Endothelial cell of umbilical vein (primary cell): ENCODE measurements at regions not wholly inside any gene's neighbourhood (a gene's known extent, or its start where the extent isn't known, plus 50 kb on each side); places are given as distances from the start of the nearest gene placed in this dataset.

Experiments
- BruUV-seq: library from RNA; stranded (reverse); fragments of 400-500 nt; replicated peaks from 2 replicates; lab custom pipeline; 2021; lab: Mats Ljungman, UMichigan
- CTCF ChIA-PET: fragments of 300-600, 350-600 bp; sonication (Branson Sonifier 250); formaldehyde crosslinking; loops from one replicate; lab custom pipeline; 2021; ENCODE audit warnings: antibody characterized with exemption, inconsistent platforms; lab: Charles Lee
- POLR2A ChIA-PET: fragments of 300-600, 350-600 bp; sonication (Branson Sonifier 250); formaldehyde crosslinking; loops from one replicate; lab custom pipeline; 2021; ENCODE audit warnings: antibody characterized with exemption, inconsistent platforms; lab: Charles Lee
- DNase-seq: peaks from one replicate; pipeline ENCODE4 v3.0.0-alpha.2; 2011; ENCODE audit warnings: low read depth, low spot score
- FAIRE-seq: peaks from 2 replicates; lab custom pipeline; 2011; peaks lifted over from hg19 to GRCh38; lab: Jason Lieb, UNC
- H2AFZ ChIP-seq: 2 replicates; pipeline ENCODE4 v1.6.0; 2012; ENCODE audit warnings: low read depth, low read length, control low read depth, inconsistent platforms
- H3K27ac ChIP-seq: 2 replicates; pipeline ENCODE4 v1.5.1; 2011; ENCODE audit warnings: low read depth, mild to moderate bottlenecking, control low read depth, low read length, moderate library complexity; ENCODE audit not compliant: insufficient read depth
- H3K27me3 ChIP-seq, 2 experiments: 2 replicates each; pipeline versions ENCODE4 v1.6.0 to v1.6.1; 2011; ENCODE audit warnings: low read length in 2 of 2, mixed read lengths in 1 of 2; ENCODE audit not compliant: control insufficient read depth in 2 of 2, insufficient read depth in 2 of 2
- H3K36me3 ChIP-seq, 2 experiments: 2 replicates in 1 of 2; 3 replicates in 1 of 2; pipeline ENCODE4 v1.5.1; 2011; ENCODE audit warnings: low read length in 2 of 2, mild to moderate bottlenecking in 1 of 2, moderate library complexity in 1 of 2; ENCODE audit not compliant: control insufficient read depth in 2 of 2, insufficient read depth in 2 of 2; ENCODE audit errors: extremely low read depth in 1 of 2
- H3K4me1 ChIP-seq: 3 replicates; pipeline ENCODE4 v1.5.1; 2011; ENCODE audit warnings: mild to moderate bottlenecking, low read length; ENCODE audit not compliant: control insufficient read depth, insufficient read depth; ENCODE audit errors: extremely low read depth
- H3K4me2 ChIP-seq: 2 replicates; pipeline ENCODE4 v1.6.1; 2011; ENCODE audit warnings: low read length, control low read depth, mixed read lengths; ENCODE audit not compliant: insufficient read depth
- H3K4me3 ChIP-seq, 3 experiments: fragments of 200-600 bp in 1 of 3; sonication (generic), shearing (Covaris generic) in 1 of 3; replicated peaks in 1 of 3; 2 replicates each; pipeline ENCODE4 v1.5.1; 2011 to 2016; ENCODE audit warnings: control low read depth in 3 of 3, low read length in 3 of 3, mild to moderate bottlenecking in 2 of 3, inconsistent platforms in 1 of 3, low read depth in 1 of 3, moderate library complexity in 1 of 3; ENCODE audit not compliant: insufficient read depth in 1 of 3
- H3K79me2 ChIP-seq: 2 replicates; pipeline ENCODE4 v1.6.0; 2012; ENCODE audit warnings: low read length, inconsistent platforms; ENCODE audit not compliant: control insufficient read depth, insufficient read depth
- H3K9ac ChIP-seq: replicated peaks from 2 replicates; pipeline ENCODE3; 2011; ENCODE audit warnings: low read length, control low read depth; ENCODE audit not compliant: insufficient read depth; ENCODE audit errors: extremely low read depth
- H3K9me1 ChIP-seq: replicated peaks from 3 replicates; pipeline ENCODE4 v1.6.0; 2011; ENCODE audit warnings: mild to moderate bottlenecking, low read length; ENCODE audit not compliant: control insufficient read depth, insufficient read depth; ENCODE audit errors: extremely low read depth
- H3K9me3 ChIP-seq: replicated peaks from 2 replicates; pipeline ENCODE4 v1.5.1; 2012; ENCODE audit warnings: low read length, inconsistent platforms; ENCODE audit not compliant: control insufficient read depth, insufficient read depth
- H4K20me1 ChIP-seq: replicated peaks from 2 replicates; pipeline ENCODE3; 2011; ENCODE audit warnings: mild to moderate bottlenecking, low read length; ENCODE audit not compliant: control insufficient read depth, insufficient read depth; ENCODE audit errors: extremely low read depth
- EZH2 ChIP-seq: IDR thresholded peaks from 2 replicates; pipeline ENCODE4 v1.6.1; 2012; ENCODE audit warnings: borderline replicate concordance, low read depth, mild to moderate bottlenecking, moderate library complexity, low read length, inconsistent platforms; ENCODE audit not compliant: severe bottlenecking
- FOS ChIP-seq: IDR thresholded peaks from 2 replicates; pipeline ENCODE4 v1.6.1; 2011; ENCODE audit warnings: mild to moderate bottlenecking, low read length, moderate library complexity, borderline replicate concordance; ENCODE audit not compliant: insufficient read depth
- GATA2 ChIP-seq: IDR thresholded peaks from 2 replicates; pipeline ENCODE4 v1.7.0; 2011; ENCODE audit warnings: low read depth, mild to moderate bottlenecking, moderate library complexity, mixed read lengths, low read length; ENCODE audit not compliant: insufficient read length, insufficient read depth
- JUN ChIP-seq: IDR thresholded peaks from 2 replicates; pipeline ENCODE4 v1.6.1; 2011; ENCODE audit warnings: borderline replicate concordance, low read depth; ENCODE audit not compliant: insufficient read length, insufficient read depth
- MYC ChIP-seq: IDR thresholded peaks from one replicate; pipeline ENCODE4 v1.6.1; 2011; ENCODE audit warnings: mild to moderate bottlenecking, low read depth, low read length
- POLR2A ChIP-seq: IDR thresholded peaks from 2 replicates; pipeline ENCODE4 v1.6.1; 2012; ENCODE audit warnings: low read depth, mild to moderate bottlenecking, control low read depth, low read length
- POLR2AphosphoS5 ChIP-seq: IDR thresholded peaks from 2 replicates; pipeline ENCODE4 v1.6.1; 2012; ENCODE audit warnings: low read depth, mild to moderate bottlenecking, control low read depth, low read length, moderate library complexity; ENCODE audit not compliant: insufficient read depth
- dilution Hi-C: fragments of 300-500 bp; cut with MboI; formaldehyde crosslinking; loops from one replicate; pipeline ENCODE4 v1.15.0; 2019; ENCODE audit warnings: low sequenced_read_pairs; ENCODE audit not compliant: extremely low pct_ligation_motif_present
- intact Hi-C: fragments of 100-400 bp; cut with micrococcal nuclease; formaldehyde crosslinking; loops from one replicate; pipeline ENCODE4 v1.10.0; 2022
- TF ChIP-seq, protein P1 (sequence below), 2 donors: IDR thresholded peaks; 1 replicate in 1 of 2; 2 replicates in 1 of 2; pipeline ENCODE4 v1.5.1; 2011; ENCODE audit warnings: low read length in 2 of 2, mild to moderate bottlenecking in 2 of 2, moderate library complexity in 2 of 2, control low read depth in 1 of 2, inconsistent platforms in 1 of 2, low read depth in 1 of 2; ENCODE audit not compliant: insufficient read depth in 1 of 2; ENCODE audit errors: extremely low read depth in 1 of 2
- TF ChIP-seq, protein P2 (sequence below): IDR thresholded peaks from 2 replicates; pipeline ENCODE4 v1.6.1; 2011; ENCODE audit not compliant: insufficient read depth, insufficient read length

DNA sequence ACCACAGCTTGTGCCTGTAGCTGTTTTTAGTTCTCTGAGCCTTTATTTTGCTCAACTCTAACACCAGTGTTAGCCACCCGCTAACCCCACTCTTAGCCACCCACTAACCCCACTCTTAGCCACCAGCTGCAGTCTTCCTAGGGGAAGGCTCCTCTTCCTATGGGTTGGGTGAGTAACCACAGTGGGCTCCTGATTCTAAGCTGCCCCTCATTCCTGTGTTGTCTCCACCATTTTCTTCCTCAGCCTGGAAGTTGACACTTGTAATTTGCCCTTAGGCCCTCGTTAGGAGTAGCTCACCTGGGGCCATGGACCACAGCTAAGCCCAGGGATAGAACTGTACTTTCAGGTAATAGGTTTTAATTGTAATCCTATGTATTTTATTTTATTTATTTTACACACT lies 782.9 kb upstream of the TPTE start:
- TF ChIP-seq, protein P1, sequence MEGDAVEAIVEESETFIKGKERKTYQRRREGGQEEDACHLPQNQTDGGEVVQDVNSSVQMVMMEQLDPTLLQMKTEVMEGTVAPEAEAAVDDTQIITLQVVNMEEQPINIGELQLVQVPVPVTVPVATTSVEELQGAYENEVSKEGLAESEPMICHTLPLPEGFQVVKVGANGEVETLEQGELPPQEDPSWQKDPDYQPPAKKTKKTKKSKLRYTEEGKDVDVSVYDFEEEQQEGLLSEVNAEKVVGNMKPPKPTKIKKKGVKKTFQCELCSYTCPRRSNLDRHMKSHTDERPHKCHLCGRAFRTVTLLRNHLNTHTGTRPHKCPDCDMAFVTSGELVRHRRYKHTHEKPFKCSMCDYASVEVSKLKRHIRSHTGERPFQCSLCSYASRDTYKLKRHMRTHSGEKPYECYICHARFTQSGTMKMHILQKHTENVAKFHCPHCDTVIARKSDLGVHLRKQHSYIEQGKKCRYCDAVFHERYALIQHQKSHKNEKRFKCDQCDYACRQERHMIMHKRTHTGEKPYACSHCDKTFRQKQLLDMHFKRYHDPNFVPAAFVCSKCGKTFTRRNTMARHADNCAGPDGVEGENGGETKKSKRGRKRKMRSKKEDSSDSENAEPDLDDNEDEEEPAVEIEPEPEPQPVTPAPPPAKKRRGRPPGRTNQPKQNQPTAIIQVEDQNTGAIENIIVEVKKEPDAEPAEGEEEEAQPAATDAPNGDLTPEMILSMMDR (IDR thresholded peaks at IDR 0.05; ENCODE audit: extremely low read depth in 1 of 2, insufficient read depth in 1 of 2, low read depth in 1 of 2, low read length in 2 of 2) = no peak
- no peak for TF ChIP-seq EZH2
- no peak for TF ChIP-seq POLR2A
- no peak for TF ChIP-seq GATA2
- no peak overlapping the region for H3K4me2 ChIP-seq
- FAIRE-seq (no peak), DNase-seq (no peak)
- no peaks in the 10 kb centered on the region for H3K27me3 ChIP-seq
- dilution Hi-C loops = no loop called here
- no peaks in the 10 kb centered on the region for H3K79me2 ChIP-seq
- ChIA-PET POLR2A (no interaction called here), CTCF (no interaction called here)
- no peaks in the 10 kb centered on the region for H3K9me1 ChIP-seq
- no peak overlapping the region for H3K4me3 ChIP-seq
- no peak overlapping the region for H3K27ac ChIP-seq
- H3K4me1 ChIP-seq = no peaks in the 10 kb centered on the region
- intact Hi-C loops = no loop called here
- no TSS peak for BruUV-seq
- H4K20me1 ChIP-seq = no peaks in the 10 kb centered on the region
- H3K9ac ChIP-seq = no peak overlapping the region
- H2AFZ ChIP-seq = no peak overlapping the region
- H3K36me3 ChIP-seq = no peaks in the 10 kb centered on the region
- H3K9me3 ChIP-seq = peaks cover 28% of the 10 kb centered on the region

DNA sequence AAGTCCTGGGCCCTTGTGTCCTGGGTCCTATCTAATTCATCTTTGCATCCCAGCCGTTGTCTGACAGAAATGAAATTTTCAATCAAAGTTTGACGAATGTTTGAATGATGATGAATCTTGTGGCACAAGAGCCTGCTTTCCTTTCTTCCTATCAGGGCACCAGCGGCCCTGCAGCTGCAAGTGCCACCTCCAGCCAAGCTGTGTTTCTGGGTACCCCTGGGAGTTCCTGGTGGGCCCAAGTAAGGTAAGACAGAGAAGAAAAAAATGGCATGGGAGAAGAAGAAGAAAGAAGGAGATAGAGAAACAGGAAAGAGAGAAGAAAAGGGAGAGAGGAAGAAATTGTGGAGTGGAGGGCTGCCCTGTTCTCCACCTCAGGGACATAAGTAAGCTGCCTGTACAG lies 782.1 kb upstream of the TPTE start:
- Histone ChIP-seq H3K79me2 (no peaks in the 10 kb centered on the region), H3K9me3 (peaks cover 23% of the 10 kb centered on the region), H3K27ac (no peak overlapping the region), H3K4me2 (no peak overlapping the region), H3K4me1 (no peaks in the 10 kb centered on the region), H3K9ac (no peak overlapping the region), H3K4me3 (no peak overlapping the region), H4K20me1 (no peaks in the 10 kb centered on the region), H3K36me3 (no peaks in the 10 kb centered on the region), H3K27me3 (no peaks in the 10 kb centered on the region), H3K9me1 (no peaks in the 10 kb centered on the region), H2AFZ (no peak overlapping the region)
- CTCF ChIA-PET = no interaction called here
- no peak for FAIRE-seq
- DNase-seq = no peak
- intact Hi-C loops = no loop called here
- no TSS peak for BruUV-seq
- dilution Hi-C loops = no loop called here
- TF ChIP-seq, protein P1 (IDR thresholded peaks at IDR 0.05; ENCODE audit: extremely low read depth in 1 of 2, insufficient read depth in 1 of 2, low read depth in 1 of 2, low read length in 2 of 2) = no peak
- TF ChIP-seq FOS (no peak), GATA2 (no peak), MYC (no peak), EZH2 (no peak), JUN (no peak), POLR2AphosphoS5 (no peak), POLR2A (no peak)
- TF ChIP-seq, protein P2, sequence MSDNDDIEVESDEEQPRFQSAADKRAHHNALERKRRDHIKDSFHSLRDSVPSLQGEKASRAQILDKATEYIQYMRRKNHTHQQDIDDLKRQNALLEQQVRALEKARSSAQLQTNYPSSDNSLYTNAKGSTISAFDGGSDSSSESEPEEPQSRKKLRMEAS = no peak
- POLR2A ChIA-PET = no interaction called here
